Choroid plexus epithelial cell (primary cell): ENCODE measurements at regions not wholly inside any gene's neighbourhood (a gene's known extent, or its start where the extent isn't known, plus 50 kb on each side); places are given as distances from the start of the nearest gene placed in this dataset.

Experiments
- DNase-seq: peaks from one replicate; pipeline ENCODE4 v3.0.0-alpha.2; 2010; ENCODE audit warnings: low read depth
- H3K4me3 ChIP-seq: 2 replicates; pipeline ENCODE4 v1.5.1; 2011; ENCODE audit warnings: low read depth, mild to moderate bottlenecking, control low read depth, low read length, moderate library complexity
- CTCF ChIP-seq: conservative IDR thresholded peaks from 2 replicates; pipeline ENCODE4 v1.5.1; 2011; ENCODE audit warnings: low read depth, mild to moderate bottlenecking, control low read depth, inconsistent platforms, low read length, moderate library complexity

GRCh38 chr2:53463806-53464726 lies 303.5 kb upstream of the CHAC2 start:
- H3K4me3 ChIP-seq = no peak overlapping the region
- no peak for TF ChIP-seq CTCF
- no peak for DNase-seq

GRCh38 chr2:53460937-53461336 lies 306.7 kb upstream of the CHAC2 start:
- no peak overlapping the region for H3K4me3 ChIP-seq
- no peak for TF ChIP-seq CTCF
- no peak for DNase-seq

GRCh38 chr2:53460347-53460746 lies 307.3 kb upstream of the CHAC2 start:
- no peak for TF ChIP-seq CTCF
- DNase-seq = peak; percentile 5
- H3K4me3 ChIP-seq = no peak overlapping the region

- no peak for TF ChIP-seq CTCF
- H3K4me3 ChIP-seq = no peak overlapping the region
- DNase-seq = no peak
These were observed 312.5 kb upstream of the CHAC2 start for GRCh38 chr2:53455094-53455493.

- DNase-seq = no peak
- TF ChIP-seq CTCF = no peak
- no peak overlapping the region for H3K4me3 ChIP-seq
These were observed 314.5 kb upstream of the CHAC2 start for GRCh38 chr2:53452957-53453748.

- no peak for TF ChIP-seq CTCF
- no peak for DNase-seq
- no peak overlapping the region for H3K4me3 ChIP-seq
These were observed 315.2 kb upstream of the CHAC2 start for GRCh38 chr2:53452400-53452799.

- DNase-seq = no peak
- TF ChIP-seq CTCF = no peak
- no peak overlapping the region for H3K4me3 ChIP-seq
These were observed 316.7 kb upstream of the CHAC2 start for GRCh38 chr2:53450923-53451322.
